Caco-2 (cell line): ENCODE measurements at regions not wholly inside any gene's neighbourhood (a gene's known extent, or its start where the extent isn't known, plus 50 kb on each side); places are given as distances from the start of the nearest gene placed in this dataset.

Experiments used
- BruUV-seq: library from RNA; stranded (reverse); fragments of 400-500 nt; replicated peaks from 2 replicates; lab custom pipeline; 2021; lab: Mats Ljungman, UMichigan
- CTCF ChIA-PET: fragments of 300-600 bp; sonication (Branson Sonifier 250); formaldehyde crosslinking; loops from one replicate; lab custom pipeline; 2022; ENCODE audit warnings: antibody characterized with exemption; lab: Charles Lee
- POLR2A ChIA-PET: fragments of 300-600 bp; sonication (Branson Sonifier 250); formaldehyde crosslinking; loops from one replicate; lab custom pipeline; 2022; ENCODE audit warnings: antibody characterized with exemption; lab: Charles Lee
- DNase-seq, 2 experiments: peaks; one replicate each; pipeline versions ENCODE4 v3.0.0 to v3.0.0-alpha.2; 2020 to 2022
- H3K27me3 ChIP-seq: replicated peaks from 2 replicates; pipeline ENCODE4 v1.6.0; 2011; ENCODE audit warnings: low read length; ENCODE audit not compliant: control insufficient read depth, insufficient read depth
- H3K36me3 ChIP-seq: 2 replicates; pipeline ENCODE4 v1.5.1; 2011; ENCODE audit warnings: low read length; ENCODE audit not compliant: control insufficient read depth, insufficient read depth
- H3K4me1 ChIP-seq: fragments of 250-450 bp; sonication (Bioruptor Pico); 2 replicates; pipeline ENCODE4 v1.5.1; 2020; ENCODE audit warnings: mild to moderate bottlenecking
- H3K4me3 ChIP-seq: 2 replicates; pipeline ENCODE4 v1.5.1; 2011; ENCODE audit warnings: low read depth, mild to moderate bottlenecking, control low read depth, low read length
- H3K9me3 ChIP-seq: fragments of 250-450 bp; sonication (Bioruptor Pico); 2 replicates; pipeline ENCODE4 v1.5.1; 2020; ENCODE audit warnings: mild to moderate bottlenecking, moderate library complexity
- H3K27ac Mint-ChIP-seq: one replicate; pipeline ENCODE4 v1.8.0; 2022; ENCODE audit warnings: mixed read lengths; ENCODE audit not compliant: unreplicated experiment
- H3K27me3 Mint-ChIP-seq: one replicate; pipeline ENCODE4 v1.8.0; 2022; ENCODE audit warnings: mixed read lengths; ENCODE audit not compliant: insufficient read depth, unreplicated experiment
- H3K36me3 Mint-ChIP-seq: one replicate; pipeline ENCODE4 v1.8.0; 2022; ENCODE audit warnings: mild to moderate bottlenecking, mixed read lengths; ENCODE audit not compliant: insufficient read depth, unreplicated experiment
- H3K4me1 Mint-ChIP-seq: one replicate; pipeline ENCODE4 v1.8.0; 2022; ENCODE audit warnings: low read depth, mixed read lengths; ENCODE audit not compliant: unreplicated experiment
- H3K4me3 Mint-ChIP-seq: one replicate; pipeline ENCODE4 v1.8.0; 2022; ENCODE audit warnings: mild to moderate bottlenecking, moderate library complexity, mixed read lengths; ENCODE audit not compliant: unreplicated experiment
- H3K9me3 Mint-ChIP-seq: one replicate; pipeline ENCODE4 v1.8.0; 2022; ENCODE audit warnings: mixed read lengths; ENCODE audit not compliant: unreplicated experiment
- CTCF ChIP-seq, 2 experiments: fragments of 200-600 bp in 1 of 2; IDR thresholded peaks; 1 replicate in 1 of 2; 2 replicates in 1 of 2; pipeline versions ENCODE4 v1.5.1 to v1.8.0; 2011 to 2022; ENCODE audit warnings: antibody characterized with exemption in 1 of 2, control low read depth in 1 of 2, inconsistent platforms in 1 of 2, low read depth in 1 of 2, low read length in 1 of 2, mild to moderate bottlenecking in 1 of 2, moderate library complexity in 1 of 2; ENCODE audit not compliant: insufficient read depth in 1 of 2, severe bottlenecking in 1 of 2, unreplicated experiment in 1 of 2
- intact Hi-C: fragments of 100-400 bp; cut with micrococcal nuclease; formaldehyde crosslinking; loops from one replicate; pipeline ENCODE4 v1.10.0; 2022; ENCODE audit not compliant: unreplicated experiment

- Histone ChIP-seq H3K36me3 (no peaks in the 10 kb centered on the region), H3K4me3 (no peak overlapping the region), H3K27me3 (no peaks in the 10 kb centered on the region), H3K9me3 (no peaks in the 10 kb centered on the region), H3K4me1 (no peaks in the 10 kb centered on the region)
- no TSS peak for BruUV-seq
- Mint-ChIP-seq H3K9me3 (peaks cover 9% of the 10 kb centered on the region), H3K36me3 (no peaks in the 10 kb centered on the region), H3K27ac (no peak overlapping the region), H3K27me3 (peaks cover 16% of the 10 kb centered on the region), H3K4me1 (no peaks in the 10 kb centered on the region), H3K4me3 (no peak overlapping the region)
- CTCF ChIA-PET: interaction anchor here (0.6 kb wide), 1 partner anchor 415 kb away, joined by 8 read pairs; no protein-coding TSS in a partner anchor
- POLR2A ChIA-PET: no interaction called here
- intact Hi-C loops: no loop called here
- TF ChIP-seq CTCF (IDR thresholded peaks at IDR 0.05; ENCODE audit: insufficient read depth in 1 of 2, low read depth in 1 of 2, low read length in 1 of 2, severe bottlenecking in 1 of 2, unreplicated experiment in 1 of 2): peak in 1 of 2 experiments; percentile 43
- DNase-seq: no peak
Measured at GRCh38 chr5:15383469-15383868, 116.5 kb upstream of the FBXL7 start.

GRCh38 chr5:15383021-15383420 is 117.0 kb upstream of the FBXL7 start:
- Mint-ChIP-seq H3K9me3 (peaks cover 9% of the 10 kb centered on the region), H3K27me3 (peaks cover 16% of the 10 kb centered on the region), H3K27ac (no peak overlapping the region), H3K4me3 (no peak overlapping the region), H3K36me3 (no peaks in the 10 kb centered on the region), H3K4me1 (no peaks in the 10 kb centered on the region)
- no peaks in the 10 kb centered on the region for H3K36me3 ChIP-seq
- no peak for DNase-seq
- no peak for TF ChIP-seq CTCF (IDR thresholded peaks at IDR 0.05; ENCODE audit: insufficient read depth in 1 of 2, low read depth in 1 of 2, low read length in 1 of 2, severe bottlenecking in 1 of 2, unreplicated experiment in 1 of 2)
- POLR2A ChIA-PET: no interaction called here
- H3K9me3 ChIP-seq: no peaks in the 10 kb centered on the region
- CTCF ChIA-PET: no interaction called here
- no peaks in the 10 kb centered on the region for H3K27me3 ChIP-seq
- no TSS peak for BruUV-seq
- no peak overlapping the region for H3K4me3 ChIP-seq
- intact Hi-C loops: no loop called here
- no peaks in the 10 kb centered on the region for H3K4me1 ChIP-seq

- H3K36me3 Mint-ChIP-seq: no peaks in the 10 kb centered on the region
- Histone ChIP-seq H3K9me3 (no peaks in the 10 kb centered on the region), H3K4me1 (no peaks in the 10 kb centered on the region), H3K4me3 (no peak overlapping the region), H3K36me3 (no peaks in the 10 kb centered on the region), H3K27me3 (no peaks in the 10 kb centered on the region)
- no peaks in the 10 kb centered on the region for H3K4me1 Mint-ChIP-seq
- peaks cover 6% of the 10 kb centered on the region for H3K27me3 Mint-ChIP-seq
- POLR2A ChIA-PET: no interaction called here
- no peak overlapping the region for H3K27ac Mint-ChIP-seq
- no peak for DNase-seq
- intact Hi-C loops: no loop called here
- no peak for TF ChIP-seq CTCF (IDR thresholded peaks at IDR 0.05; ENCODE audit: insufficient read depth in 1 of 2, low read depth in 1 of 2, low read length in 1 of 2, severe bottlenecking in 1 of 2, unreplicated experiment in 1 of 2)
- H3K9me3 Mint-ChIP-seq: no peaks in the 10 kb centered on the region
- no TSS peak for BruUV-seq
- no peak overlapping the region for H3K4me3 Mint-ChIP-seq
- CTCF ChIA-PET: no interaction called here
Measured at GRCh38 chr5:15377573-15378340, 122.2 kb upstream of the FBXL7 start.
